Muscle of back (tissue), 3 donors: ENCODE measurements at regions not wholly inside any gene's neighbourhood (a gene's known extent, or its start where the extent isn't known, plus 50 kb on each side); places are given as distances from the start of the nearest gene placed in this dataset.

ENCODE experiments used
- DNase-seq, 3 donors: peaks; one replicate each; pipeline versions ENCODE4 v3.0.0 to v3.0.0-alpha.2; 2013

- peak in 1 of 3 donors; percentile 68 for DNase-seq
These were observed 297.6 kb upstream of the IGFBP3 start for GRCh38 chr7:46218461-46219200.

GRCh38 chr7:46215987-46216567 lies 295.0 kb upstream of the IGFBP3 start:
- peak in 1 of 3 donors; percentile 64 for DNase-seq

GRCh38 chr7:46214526-46214925 lies 293.5 kb upstream of the IGFBP3 start:
- no peak for DNase-seq

DNA sequence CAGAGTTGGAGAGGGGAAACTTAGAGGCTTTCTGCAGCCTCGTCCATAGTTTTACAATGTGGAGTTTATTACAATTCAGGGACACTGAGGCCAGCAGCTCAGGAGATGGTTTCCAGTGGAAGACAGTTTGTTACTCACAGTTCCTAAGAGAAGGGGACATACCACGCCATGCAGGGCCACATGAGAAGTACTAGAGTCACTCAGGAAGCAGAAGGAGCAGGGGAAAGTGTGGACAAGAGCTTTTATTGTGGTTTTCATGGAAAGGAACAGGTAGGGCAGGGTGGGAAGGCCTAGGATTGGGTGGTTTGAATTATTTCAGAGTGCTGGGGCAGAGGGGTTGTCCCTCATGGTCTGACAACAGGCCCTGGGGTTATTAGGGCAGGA lies 292.1 kb upstream of the IGFBP3 start:
- DNase-seq = no peak

DNA sequence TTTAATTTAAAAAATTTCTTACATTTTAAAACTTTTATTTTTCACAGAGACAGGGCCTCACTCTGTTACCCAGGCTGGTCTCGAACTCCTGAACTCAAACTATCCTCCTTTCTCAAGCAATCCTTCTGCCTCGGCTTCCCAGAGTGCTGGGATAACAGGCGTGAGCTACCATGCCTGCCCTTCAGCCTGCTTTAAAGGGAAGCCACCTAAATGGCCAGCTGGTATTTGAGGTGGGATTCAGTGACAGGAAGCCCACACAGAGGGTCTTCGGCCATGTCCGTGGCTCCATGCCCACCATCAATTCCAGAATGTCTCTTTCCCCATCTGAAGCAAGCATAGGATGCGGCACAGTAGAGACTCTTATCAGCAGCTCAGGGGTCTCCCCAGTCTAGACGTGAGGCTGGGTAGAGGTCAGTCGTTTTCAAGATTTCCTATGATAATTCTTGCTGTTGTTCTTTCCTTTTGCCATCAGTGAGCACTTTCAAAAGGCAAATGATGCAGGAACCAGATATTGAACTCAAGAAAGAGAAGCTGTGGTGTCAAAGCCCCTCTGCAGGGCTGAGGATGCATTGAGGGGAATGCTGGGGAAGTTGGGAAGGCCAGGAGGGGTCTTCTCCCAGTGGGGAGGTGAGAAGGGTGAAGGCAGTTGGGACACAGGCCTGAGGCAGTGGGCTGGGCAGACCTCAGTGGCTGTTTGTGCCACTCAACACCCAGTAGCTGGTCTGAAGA lies 291.5 kb upstream of the IGFBP3 start:
- no peak for DNase-seq

- no peak for DNase-seq
These were observed 289.4 kb upstream of the IGFBP3 start for GRCh38 chr7:46210467-46210866.

- no peak for DNase-seq
These were observed 288.7 kb upstream of the IGFBP3 start for GRCh38 chr7:46209611-46210388.

GRCh38 chr7:46208635-46209525 lies 287.8 kb upstream of the IGFBP3 start:
- no peak for DNase-seq

GRCh38 chr7:46207931-46208634 lies 287.0 kb upstream of the IGFBP3 start:
- no peak for DNase-seq

GRCh38 chr7:46206476-46207060 lies 285.5 kb upstream of the IGFBP3 start:
- DNase-seq = no peak

GRCh38 chr7:46205478-46205877 lies 284.4 kb upstream of the IGFBP3 start:
- DNase-seq = no peak

GRCh38 chr7:46203926-46204325 lies 282.9 kb upstream of the IGFBP3 start:
- no peak for DNase-seq

DNA sequence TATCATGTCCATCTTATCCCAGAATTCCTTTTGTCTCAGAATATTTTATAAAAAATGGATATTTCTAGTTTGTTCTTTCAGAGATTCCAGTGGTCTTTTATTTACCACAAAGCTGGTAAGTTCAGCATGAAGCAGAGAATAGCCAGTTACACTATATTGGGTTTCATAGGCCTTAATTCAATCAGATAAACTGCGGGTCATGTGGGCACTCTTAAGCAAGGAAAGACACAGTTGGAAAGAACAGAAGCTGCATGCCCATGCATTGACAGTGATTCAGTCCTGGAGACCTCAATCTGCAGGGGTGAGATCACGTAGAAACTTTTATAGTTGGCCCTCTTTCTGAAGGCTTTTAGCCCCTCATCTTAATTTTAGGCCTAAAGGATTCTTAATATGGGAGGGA lies 281.3 kb upstream of the IGFBP3 start:
- no peak for DNase-seq

GRCh38 chr7:46201961-46202360 lies 280.9 kb upstream of the IGFBP3 start:
- no peak for DNase-seq

GRCh38 chr7:46198701-46199100 lies 277.6 kb upstream of the IGFBP3 start:
- DNase-seq = peak in 1 of 3 donors; percentile 57

DNA sequence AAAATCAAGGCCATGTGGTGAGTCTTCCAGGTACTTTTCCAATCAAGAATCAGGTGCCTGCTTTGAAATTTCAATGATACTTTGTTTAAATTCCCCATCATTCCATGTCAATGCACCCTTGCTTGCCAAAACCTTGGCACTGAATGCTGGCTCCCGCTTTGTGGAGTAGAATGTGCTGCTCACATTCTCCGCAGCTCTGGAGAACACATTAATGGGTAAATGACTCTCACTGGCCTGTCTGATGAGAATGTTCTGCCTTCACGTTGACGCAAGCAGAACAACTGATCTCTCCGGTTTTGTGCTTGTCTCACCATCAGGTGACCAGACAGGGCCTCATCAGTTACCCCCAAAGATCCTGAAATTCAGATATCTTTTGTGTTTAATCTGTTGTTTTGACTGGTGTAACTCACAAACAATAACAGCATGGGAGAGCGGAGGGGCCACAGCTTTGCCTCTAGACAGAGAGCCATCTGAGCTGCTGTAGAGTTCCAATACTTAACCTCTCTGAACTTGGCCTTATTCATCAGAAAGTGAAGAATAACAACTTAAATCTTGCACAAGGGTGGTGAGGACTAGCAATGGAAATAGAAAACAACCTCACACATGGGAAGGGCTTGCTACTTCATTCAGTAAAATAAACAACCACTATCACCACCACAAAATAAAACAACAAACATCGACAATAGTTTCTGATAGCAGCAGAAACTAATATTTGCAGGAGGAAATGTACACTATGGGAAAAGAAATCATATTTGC lies 276.9 kb upstream of the IGFBP3 start:
- peak in 2 of 3 donors; percentile 55 to 67 for DNase-seq

DNA sequence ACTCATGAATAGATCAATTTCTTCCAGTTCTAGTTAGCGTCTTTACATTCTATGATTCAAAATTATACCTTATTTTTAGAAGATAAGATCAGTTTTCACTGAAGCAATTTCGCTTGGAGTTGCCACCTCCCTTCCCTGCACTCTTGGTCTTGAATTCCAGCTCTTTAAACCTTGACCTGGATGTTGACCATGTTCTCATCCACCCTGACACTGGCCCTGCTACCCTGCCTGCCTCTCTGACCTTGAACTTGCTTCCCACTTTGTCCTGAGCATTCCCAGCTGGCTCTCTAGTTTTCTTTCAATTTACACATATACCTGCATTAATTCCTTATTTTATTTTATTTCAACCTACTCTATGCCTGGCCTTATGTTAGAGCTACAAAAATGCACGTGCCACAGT lies 274.9 kb upstream of the IGFBP3 start:
- no peak for DNase-seq

DNA sequence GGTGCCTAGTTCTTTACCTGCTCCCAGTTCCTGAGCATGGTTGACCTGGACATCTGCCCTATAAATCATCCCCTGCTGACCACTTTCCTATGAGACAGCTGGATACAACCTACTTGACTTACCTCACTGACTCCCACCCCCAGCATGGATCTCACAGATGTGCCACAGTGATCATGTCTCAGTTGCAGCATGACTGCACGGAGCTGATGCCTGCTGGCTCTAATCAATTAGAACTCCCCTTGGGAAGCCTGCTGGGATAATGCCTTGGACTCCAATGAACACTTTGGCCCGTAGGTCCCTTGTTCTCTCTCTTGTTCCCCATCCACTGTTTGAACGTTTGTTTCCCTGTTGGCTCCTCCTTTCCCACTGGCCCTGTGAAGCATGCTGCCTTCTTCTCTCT lies 271.2 kb upstream of the IGFBP3 start:
- no peak for DNase-seq

- peak in 1 of 3 donors; percentile 86 for DNase-seq
These were observed 270.7 kb upstream of the IGFBP3 start for GRCh38 chr7:46191776-46192175.
